Heart left ventricle (tissue), 16 donors: ENCODE measurements at regions not wholly inside any gene's neighbourhood (a gene's known extent, or its start where the extent isn't known, plus 50 kb on each side); places are given as distances from the start of the nearest gene placed in this dataset.

Source experiments
- ATAC-seq, 4 donors: fragments of 200-7000 bp; cut with Tn5 transposase; one replicate each; pipeline ENCODE4 v1.9.1; 2020 to 2022; ENCODE audit warnings: moderate library complexity in 4 of 4, mild to moderate bottlenecking in 3 of 4, moderate number of reproducible peaks in 1 of 4
- DNase-seq, 5 donors: peaks; one replicate each; pipeline ENCODE4 v3.0.0-alpha.2; 2020
- H3K27ac ChIP-seq, 12 donors: fragments of 200-600 bp; sonication (generic) in 4 of 12; one replicate each; pipeline versions ENCODE4 v1.5.0 to v1.8.0; 2016 to 2022; ENCODE audit warnings: mild to moderate bottlenecking in 2 of 12
- H3K27me3 ChIP-seq, 9 donors: fragments of 200-600 bp; sonication (generic) in 2 of 9; one replicate each; pipeline versions ENCODE4 v1.5.1 to v1.8.0; 2016 to 2022; ENCODE audit warnings: mild to moderate bottlenecking in 3 of 9
- H3K36me3 ChIP-seq, 9 donors: fragments of 200-600 bp; sonication (generic) in 2 of 9; one replicate each; pipeline versions ENCODE4 v1.5.0 to v1.8.0; 2018 to 2022; ENCODE audit warnings: mild to moderate bottlenecking in 2 of 9
- H3K4me1 ChIP-seq, 12 donors: fragments of 200-600 bp; sonication (generic) in 4 of 12; one replicate each; pipeline versions ENCODE4 v1.5.0 to v1.8.0; 2016 to 2022; ENCODE audit warnings: mild to moderate bottlenecking in 3 of 12
- H3K4me3 ChIP-seq, 12 donors: fragments of 200-600 bp; sonication (generic) in 4 of 12; one replicate each; pipeline versions ENCODE4 v1.5.0 to v1.8.0; 2017 to 2022; ENCODE audit warnings: mild to moderate bottlenecking in 9 of 12, moderate library complexity in 4 of 12
- H3K9me3 ChIP-seq, 12 donors: fragments of 200-600 bp; sonication (generic) in 4 of 12; one replicate each; pipeline versions ENCODE4 v1.5.0 to v1.8.0; 2016 to 2022; ENCODE audit warnings: mild to moderate bottlenecking in 1 of 12
- POLR2A ChIP-seq, 2 donors: fragments of 450-650 bp; IDR thresholded peaks; one replicate each; pipeline ENCODE4 v1.6.1; 2017; ENCODE audit warnings: antibody characterized with exemption in 2 of 2, mild to moderate bottlenecking in 2 of 2, moderate library complexity in 2 of 2
- WGBS, 4 donors: extraction: QIAGEN DNeasy Blood & Tissue Kit in 2 of 4; methylation state at CpG; one replicate each; pipeline versions ENCODE4 v1.1.5 to v1.1.7; 2013 to 2018; 5-methylcytosine and 5-hydroxymethylcytosine counted together
- intact Hi-C, 10 donors: fragments of 100-400 bp; cut with DNase I; formaldehyde crosslinking; loops; one replicate each; pipeline versions ENCODE4 v1.11.1 to v1.14.2; 2022
- TF ChIP-seq, protein P1 (sequence below), 12 donors: fragments of 200-600 bp; sonication (generic) in 4 of 12; IDR thresholded peaks; one replicate each; pipeline versions ENCODE4 v1.5.0 to v1.8.0; 2018 to 2022; ENCODE audit warnings: antibody characterized with exemption in 12 of 12, mild to moderate bottlenecking in 5 of 12
- donor health status: ischemic (EF 13 %, LVEDD 7.1; RV severe dilation, severe dysfunction).
- donor health status: healthy with polysubstance abuse.
- donor health status: DM: no; HTN: yes; CAD: no.
- donor health status: DM: no; HTN: no; CAD: no.
- donor health status: ischemic (EF 25% LVEDD 6.9; RV normal size, moderate dysfunction).
- donor health status: ischemic (EF 25% LVEDD 5.7; RV mildly dilated, moderate dysfunction).
- donor health status: healthy.
- donor health status: DM: yes; HTN: yes; CAD: no.
- donor health status: ischemic (EF 35%, LVEDD 5.7; RV mildly dilated, moderate dysfunction).
- donor health status: nonischemic (EF 11% LVEDD 7.7; RV severe dilation, severe dysfunction).
- donor health status: DM: yes; HTN: yes; CAD: no.
- donor health status: PGD.
- donor health status: ischemic (EF 29% LVEDD 5.4; RV normal size, mild dysfunction).
- donor health status: nonischemic (EF 23%, LVEDD 6.1; RV moderate dilation, normal function).

DNA sequence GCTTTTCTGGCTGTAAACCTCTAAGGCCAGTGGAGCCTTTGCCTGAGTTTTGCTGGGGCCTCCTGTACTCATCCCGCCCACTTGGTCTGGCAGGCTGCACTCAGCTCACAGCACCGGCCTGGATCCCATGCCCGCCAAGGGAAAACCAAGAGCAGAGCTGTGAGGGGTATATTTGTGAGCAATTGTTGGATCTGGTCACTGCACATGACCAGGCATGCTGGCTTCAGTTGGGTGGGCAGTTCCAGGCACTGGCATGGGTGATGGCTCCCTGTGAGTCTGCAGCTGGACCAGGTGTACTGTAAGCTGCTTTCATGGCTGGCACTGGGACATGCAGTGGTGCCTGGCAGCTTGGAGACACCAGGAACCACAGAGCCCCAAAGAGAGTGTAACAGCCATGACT, 563.1 kb upstream of the RGS18 start:
- no peak for TF ChIP-seq POLR2A (IDR thresholded peaks at IDR 0.05)
- TF ChIP-seq, protein P1, sequence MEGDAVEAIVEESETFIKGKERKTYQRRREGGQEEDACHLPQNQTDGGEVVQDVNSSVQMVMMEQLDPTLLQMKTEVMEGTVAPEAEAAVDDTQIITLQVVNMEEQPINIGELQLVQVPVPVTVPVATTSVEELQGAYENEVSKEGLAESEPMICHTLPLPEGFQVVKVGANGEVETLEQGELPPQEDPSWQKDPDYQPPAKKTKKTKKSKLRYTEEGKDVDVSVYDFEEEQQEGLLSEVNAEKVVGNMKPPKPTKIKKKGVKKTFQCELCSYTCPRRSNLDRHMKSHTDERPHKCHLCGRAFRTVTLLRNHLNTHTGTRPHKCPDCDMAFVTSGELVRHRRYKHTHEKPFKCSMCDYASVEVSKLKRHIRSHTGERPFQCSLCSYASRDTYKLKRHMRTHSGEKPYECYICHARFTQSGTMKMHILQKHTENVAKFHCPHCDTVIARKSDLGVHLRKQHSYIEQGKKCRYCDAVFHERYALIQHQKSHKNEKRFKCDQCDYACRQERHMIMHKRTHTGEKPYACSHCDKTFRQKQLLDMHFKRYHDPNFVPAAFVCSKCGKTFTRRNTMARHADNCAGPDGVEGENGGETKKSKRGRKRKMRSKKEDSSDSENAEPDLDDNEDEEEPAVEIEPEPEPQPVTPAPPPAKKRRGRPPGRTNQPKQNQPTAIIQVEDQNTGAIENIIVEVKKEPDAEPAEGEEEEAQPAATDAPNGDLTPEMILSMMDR (IDR thresholded peaks at IDR 0.05): no peak
- DNase-seq: peak in 1 of 5 donors; percentile 26
- ATAC-seq: no peak
- Histone ChIP-seq H3K27ac (no peak overlapping the region), H3K4me1 (no peaks in the 10 kb centered on the region), H3K4me3 (no peak overlapping the region), H3K36me3 (no peaks in the 10 kb centered on the region), H3K9me3 (no peaks in the 10 kb centered on the region), H3K27me3 (no peaks in the 10 kb centered on the region)
- intact Hi-C loops: no loop called here
- WGBS, 4 donors: 90 to 96% (median 93%) methylated on average over 3 of the region's 3 CpGs

DNA sequence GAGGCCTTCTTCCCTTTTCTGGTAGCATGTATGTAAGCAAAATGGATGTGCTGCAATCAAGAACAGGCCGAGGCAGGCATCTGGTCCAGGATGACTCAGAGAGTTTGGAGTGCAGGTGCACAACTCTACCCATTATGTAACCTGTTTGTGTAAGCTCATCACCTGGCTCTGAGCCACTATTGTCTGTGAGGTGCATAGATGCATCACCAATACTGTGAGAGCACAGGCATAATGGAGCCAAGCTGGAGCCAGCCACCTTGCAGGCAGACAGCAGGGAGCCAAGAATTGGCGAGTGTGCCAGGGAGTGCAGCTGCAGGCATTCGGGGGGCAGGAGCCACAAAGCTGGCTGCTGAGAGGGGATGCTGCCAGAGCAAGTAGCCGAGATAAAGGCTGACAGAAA, 549.9 kb upstream of the RGS18 start:
- ATAC-seq (no peak), DNase-seq (no peak)
- no peaks in the 10 kb centered on the region for H3K4me1 ChIP-seq
- H3K9me3 ChIP-seq: no peaks in the 10 kb centered on the region
- 81 to 89% (median 86%) methylated on average over 4 of the region's 4 CpGs for WGBS, 4 donors
- intact Hi-C loops: no loop called here
- H3K27me3 ChIP-seq: no peaks in the 10 kb centered on the region
- no peak overlapping the region for H3K4me3 ChIP-seq
- H3K27ac ChIP-seq: no peak overlapping the region
- H3K36me3 ChIP-seq: no peaks in the 10 kb centered on the region
- TF ChIP-seq, protein P1 (IDR thresholded peaks at IDR 0.05): no peak
- TF ChIP-seq POLR2A (IDR thresholded peaks at IDR 0.05): no peak

DNA sequence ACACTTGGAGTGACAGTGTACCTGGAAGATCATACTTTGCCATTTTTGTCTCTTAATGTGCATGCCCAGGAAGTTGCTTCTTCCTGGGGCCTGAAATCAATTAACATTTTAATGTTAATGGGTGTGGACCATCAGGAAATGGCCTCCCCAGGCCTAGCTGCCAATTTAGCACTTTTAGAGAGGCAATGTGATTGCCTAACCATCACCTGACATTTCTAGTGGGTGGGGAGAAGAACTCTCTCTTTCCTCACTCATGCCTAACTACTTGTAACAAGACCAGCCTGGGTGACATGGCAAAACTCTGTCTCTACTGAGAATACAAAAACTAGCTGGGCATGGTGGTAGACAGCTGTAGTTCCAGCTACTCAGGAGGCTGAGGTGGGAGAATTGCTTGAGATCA, 549.0 kb upstream of the RGS18 start:
- intact Hi-C loops: no loop called here
- H3K27ac ChIP-seq: no peak overlapping the region
- ATAC-seq (no peak), DNase-seq (no peak)
- no peaks in the 10 kb centered on the region for H3K4me1 ChIP-seq
- no peak overlapping the region for H3K4me3 ChIP-seq
- TF ChIP-seq, protein P1 (IDR thresholded peaks at IDR 0.05): no peak
- TF ChIP-seq POLR2A (IDR thresholded peaks at IDR 0.05): no peak
- no peaks in the 10 kb centered on the region for H3K27me3 ChIP-seq
- H3K9me3 ChIP-seq: no peaks in the 10 kb centered on the region
- no peaks in the 10 kb centered on the region for H3K36me3 ChIP-seq

DNA sequence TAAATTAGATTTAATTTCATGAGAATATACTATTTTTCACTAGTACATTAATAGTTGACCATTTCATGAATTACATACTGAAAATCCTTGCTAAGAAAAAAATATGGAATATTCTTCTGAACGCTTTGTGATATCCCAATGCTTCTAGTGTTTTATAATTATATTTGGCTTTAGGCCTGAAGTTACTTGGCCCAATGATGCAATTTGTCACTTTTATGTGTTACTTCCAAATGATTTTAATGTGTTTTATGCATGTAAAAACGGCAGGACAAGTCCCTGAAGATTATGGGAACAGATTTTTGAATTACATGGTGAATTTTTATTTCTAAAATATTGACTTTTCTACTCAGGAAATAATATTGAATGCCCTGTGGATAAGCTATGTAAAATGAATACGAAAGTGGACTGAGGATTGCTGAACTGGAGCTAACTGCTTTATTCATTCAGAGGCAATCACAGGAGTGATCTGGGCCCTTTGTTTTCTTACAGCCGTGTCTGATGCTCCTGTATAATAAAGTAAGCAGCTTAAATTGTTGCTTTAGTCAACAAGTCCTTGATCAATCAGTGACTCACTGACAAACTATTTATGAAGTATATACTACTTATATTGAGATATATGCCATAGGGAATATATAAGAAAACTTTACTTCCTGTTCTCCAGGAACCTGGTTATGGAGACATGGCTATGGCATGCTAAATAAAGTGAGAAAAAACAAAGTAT, 543.0 kb upstream of the RGS18 start:
- DNase-seq: no peak
- 67 to 78% (median 74%) methylated on average over 4 of the region's 4 CpGs for WGBS, 4 donors
- ATAC-seq: no peak
- no peak for TF ChIP-seq POLR2A (IDR thresholded peaks at IDR 0.05)
- TF ChIP-seq, protein P1 (IDR thresholded peaks at IDR 0.05): no peak
- Histone ChIP-seq H3K4me3 (no peak overlapping the region), H3K9me3 (no peaks in the 10 kb centered on the region), H3K27ac (no peak overlapping the region), H3K27me3 (no peaks in the 10 kb centered on the region), H3K4me1 (no peaks in the 10 kb centered on the region), H3K36me3 (no peaks in the 10 kb centered on the region)
- intact Hi-C loops: no loop called here
